Heart right ventricle (tissue), 16 donors: ENCODE measurements at regions not wholly inside any gene's neighbourhood (a gene's known extent, or its start where the extent isn't known, plus 50 kb on each side); places are given as distances from the start of the nearest gene placed in this dataset.

Experiments used
- ATAC-seq, 8 donors: fragments of 200-7000 bp; cut with Tn5 transposase; one replicate each; pipeline ENCODE4 v1.9.1; 2020; ENCODE audit warnings: mild to moderate bottlenecking in 8 of 8, moderate library complexity in 8 of 8, moderate number of reproducible peaks in 1 of 8
- DNase-seq, 2 donors: peaks; one replicate each; pipeline ENCODE4 v3.0.0-alpha.2; 2020
- H3K27ac ChIP-seq, 10 donors: fragments of 200-600 bp; sonication (generic) in 2 of 10; one replicate each; pipeline versions ENCODE4 v1.5.0 to v1.8.0; 2020 to 2022; ENCODE audit warnings: mild to moderate bottlenecking in 3 of 10
- H3K27me3 ChIP-seq, 7 donors: fragments of 200-600 bp; one replicate each; pipeline ENCODE4 v1.8.0; 2021 to 2022; ENCODE audit warnings: mild to moderate bottlenecking in 2 of 7
- H3K36me3 ChIP-seq, 9 donors: fragments of 200-600 bp; sonication (generic) in 1 of 9; one replicate each; pipeline versions ENCODE4 v1.5.0 to v1.8.0; 2020 to 2022; ENCODE audit warnings: mild to moderate bottlenecking in 2 of 9
- H3K4me1 ChIP-seq, 9 donors: fragments of 200-600 bp; sonication (generic) in 1 of 9; one replicate each; pipeline versions ENCODE4 v1.5.0 to v1.8.0; 2020 to 2022; ENCODE audit warnings: mild to moderate bottlenecking in 4 of 9
- H3K4me3 ChIP-seq, 10 donors: fragments of 200-600 bp; sonication (generic) in 2 of 10; one replicate each; pipeline versions ENCODE4 v1.5.0 to v1.8.0; 2020 to 2022; ENCODE audit warnings: mild to moderate bottlenecking in 7 of 10, moderate library complexity in 2 of 10
- H3K9me3 ChIP-seq, 11 donors: fragments of 200-600 bp in 10 of 11; sonication (generic) in 2 of 11; one replicate each; pipeline versions ENCODE4 v1.5.0 to v1.8.0; 2013 to 2022; ENCODE audit warnings: mild to moderate bottlenecking in 2 of 11, control low read depth in 1 of 11, moderate library complexity in 1 of 11
- WGBS, 2 donors: extraction: QIAGEN DNeasy Blood & Tissue Kit; methylation state at CpG; one replicate each; pipeline ENCODE4 v1.1.7; 2013; ENCODE audit warnings: inconsistent platforms in 1 of 2; 5-methylcytosine and 5-hydroxymethylcytosine counted together
- intact Hi-C, 10 donors: fragments of 100-400 bp; cut with DNase I; formaldehyde crosslinking; loops; one replicate each; pipeline versions ENCODE4 v1.11.1 to v1.14.2; 2022
- TF ChIP-seq, protein P1 (sequence below), 9 donors: fragments of 200-600 bp; sonication (generic) in 2 of 9; IDR thresholded peaks; one replicate each; pipeline versions ENCODE4 v1.5.0 to v1.8.0; 2021 to 2022; ENCODE audit warnings: antibody characterized with exemption in 9 of 9, mild to moderate bottlenecking in 5 of 9, moderate library complexity in 1 of 9
- donor health status: Arrhythmogenic right ventricular cardiomyopathy.
- donor health status: ischemic (EF 13 %, LVEDD 7.1; RV severe dilation, severe dysfunction).
- donor health status: healthy with polysubstance abuse.
- donor health status: DM: no; HTN: yes; CAD: no.
- donor health status: DM: no; HTN: no; CAD: no.
- donor health status: ischemic (EF 25% LVEDD 6.9; RV normal size, moderate dysfunction).
- donor health status: ischemic (EF 25% LVEDD 5.7; RV mildly dilated, moderate dysfunction).
- donor health status: healthy.
- donor health status: DM: yes; HTN: yes; CAD: no.
- donor health status: Ischemic cardiomyopathy.
- donor health status: ischemic (EF 35%, LVEDD 5.7; RV mildly dilated, moderate dysfunction).
- donor health status: nonischemic (EF 11% LVEDD 7.7; RV severe dilation, severe dysfunction).
- donor health status: DM: yes; HTN: yes; CAD: no.
- donor health status: PGD.
- donor health status: ischemic (EF 29% LVEDD 5.4; RV normal size, mild dysfunction).
- donor health status: nonischemic (EF 23%, LVEDD 6.1; RV moderate dilation, normal function).

- TF ChIP-seq, protein P1, sequence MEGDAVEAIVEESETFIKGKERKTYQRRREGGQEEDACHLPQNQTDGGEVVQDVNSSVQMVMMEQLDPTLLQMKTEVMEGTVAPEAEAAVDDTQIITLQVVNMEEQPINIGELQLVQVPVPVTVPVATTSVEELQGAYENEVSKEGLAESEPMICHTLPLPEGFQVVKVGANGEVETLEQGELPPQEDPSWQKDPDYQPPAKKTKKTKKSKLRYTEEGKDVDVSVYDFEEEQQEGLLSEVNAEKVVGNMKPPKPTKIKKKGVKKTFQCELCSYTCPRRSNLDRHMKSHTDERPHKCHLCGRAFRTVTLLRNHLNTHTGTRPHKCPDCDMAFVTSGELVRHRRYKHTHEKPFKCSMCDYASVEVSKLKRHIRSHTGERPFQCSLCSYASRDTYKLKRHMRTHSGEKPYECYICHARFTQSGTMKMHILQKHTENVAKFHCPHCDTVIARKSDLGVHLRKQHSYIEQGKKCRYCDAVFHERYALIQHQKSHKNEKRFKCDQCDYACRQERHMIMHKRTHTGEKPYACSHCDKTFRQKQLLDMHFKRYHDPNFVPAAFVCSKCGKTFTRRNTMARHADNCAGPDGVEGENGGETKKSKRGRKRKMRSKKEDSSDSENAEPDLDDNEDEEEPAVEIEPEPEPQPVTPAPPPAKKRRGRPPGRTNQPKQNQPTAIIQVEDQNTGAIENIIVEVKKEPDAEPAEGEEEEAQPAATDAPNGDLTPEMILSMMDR (IDR thresholded peaks at IDR 0.05), result no peak
- WGBS, 2 donors, result 76 to 88% methylated on average over 11 of the region's 11 CpGs
- peaks cover 0 to 7% (median 0%) of the 10 kb centered on the region in 11 donors for H3K9me3 ChIP-seq
- DNase-seq (no peak), ATAC-seq (no peak)
- no peaks in the 10 kb centered on the region for H3K27me3 ChIP-seq
- no peaks in the 10 kb centered on the region for H3K36me3 ChIP-seq
- no peak overlapping the region for H3K27ac ChIP-seq
- H3K4me3 ChIP-seq, result no peak overlapping the region
- H3K4me1 ChIP-seq, result peaks cover 0 to 25% (median 0%) of the 10 kb centered on the region in 9 donors
- intact Hi-C loops, result no loop called here
Measured at GRCh38 chr1:228850141-228851100, 115.1 kb downstream of the RHOU start.

DNA sequence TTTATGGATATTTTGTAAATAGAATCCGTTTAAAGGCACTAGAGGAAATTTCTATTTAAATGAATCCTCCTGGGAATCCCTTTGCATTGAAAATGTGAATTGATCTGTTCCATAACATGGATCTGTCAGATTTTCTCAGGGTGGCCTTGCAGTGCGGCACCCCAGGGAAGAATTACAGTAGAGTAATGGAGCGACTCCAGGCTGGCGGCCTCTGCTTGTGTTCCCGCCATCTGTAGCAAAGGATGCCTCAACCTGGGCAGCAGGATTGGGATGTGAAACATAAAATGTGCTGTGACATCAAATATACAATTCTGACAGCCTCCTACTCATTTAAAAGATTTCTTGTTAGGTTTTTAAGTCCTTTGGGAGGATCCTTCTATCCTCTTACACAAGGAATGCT is 115.9 kb downstream of the RHOU start:
- no peaks in the 10 kb centered on the region for H3K27me3 ChIP-seq
- ATAC-seq, result no peak
- H3K36me3 ChIP-seq, result no peaks in the 10 kb centered on the region
- 95 to 96% methylated on average over 5 of the region's 5 CpGs for WGBS, 2 donors
- no peak overlapping the region for H3K4me3 ChIP-seq
- peaks cover 0 to 25% (median 0%) of the 10 kb centered on the region in 9 donors for H3K4me1 ChIP-seq
- intact Hi-C loops, result no loop called here
- TF ChIP-seq, protein P1 (IDR thresholded peaks at IDR 0.05), result no peak
- H3K27ac ChIP-seq, result no peak overlapping the region
- no peak for DNase-seq
- peaks cover 0 to 15% (median 0%) of the 10 kb centered on the region in 11 donors for H3K9me3 ChIP-seq

- Histone ChIP-seq H3K27me3 (no peaks in the 10 kb centered on the region), H3K4me1 (peaks cover 0 to 25% (median 0%) of the 10 kb centered on the region in 9 donors), H3K4me3 (no peak overlapping the region), H3K27ac (no peak overlapping the region), H3K36me3 (no peaks in the 10 kb centered on the region), H3K9me3 (peaks cover 0 to 16% (median 0%) of the 10 kb centered on the region in 11 donors)
- intact Hi-C loops, result no loop called here
- ATAC-seq (no peak), DNase-seq (no peak)
- 78 to 82% methylated on average over 6 of the region's 6 CpGs for WGBS, 2 donors
- TF ChIP-seq, protein P1 (IDR thresholded peaks at IDR 0.05), result no peak
Measured at GRCh38 chr1:228851618-228852017, 116.3 kb downstream of the RHOU start.

GRCh38 chr1:228852024-228852423 is 116.7 kb downstream of the RHOU start:
- intact Hi-C loops, result no loop called here
- Histone ChIP-seq H3K4me3 (no peak overlapping the region), H3K27ac (no peak overlapping the region), H3K27me3 (no peaks in the 10 kb centered on the region), H3K9me3 (peaks cover 0 to 16% (median 0%) of the 10 kb centered on the region in 11 donors), H3K36me3 (no peaks in the 10 kb centered on the region), H3K4me1 (peaks cover 0 to 25% (median 0%) of the 10 kb centered on the region in 9 donors)
- DNase-seq (no peak), ATAC-seq (peak in 3 of 8 donors; percentile 49 to 62 (median 62))
- 61 to 84% methylated on average over 4 of the region's 4 CpGs for WGBS, 2 donors
- TF ChIP-seq, protein P1 (IDR thresholded peaks at IDR 0.05), result no peak
